HG03342 (cell line): ENCODE measurements at regions not wholly inside any gene's neighbourhood (a gene's known extent, or its start where the extent isn't known, plus 50 kb on each side); places are given as distances from the start of the nearest gene placed in this dataset.
"Not testable (repeated sequence)": the region's sequence is repeated elsewhere in the genome, so short reads cannot be mapped to it uniquely, and the experiment has no call there.

ENCODE experiments used
- ATAC-seq: cut with Tn5 transposase; IDR thresholded peaks from one replicate; pipeline ENCODE4 v1.9.1; 2021; ENCODE audit warnings: mild to moderate bottlenecking, moderate library complexity; ENCODE audit not compliant: unreplicated experiment

DNA sequence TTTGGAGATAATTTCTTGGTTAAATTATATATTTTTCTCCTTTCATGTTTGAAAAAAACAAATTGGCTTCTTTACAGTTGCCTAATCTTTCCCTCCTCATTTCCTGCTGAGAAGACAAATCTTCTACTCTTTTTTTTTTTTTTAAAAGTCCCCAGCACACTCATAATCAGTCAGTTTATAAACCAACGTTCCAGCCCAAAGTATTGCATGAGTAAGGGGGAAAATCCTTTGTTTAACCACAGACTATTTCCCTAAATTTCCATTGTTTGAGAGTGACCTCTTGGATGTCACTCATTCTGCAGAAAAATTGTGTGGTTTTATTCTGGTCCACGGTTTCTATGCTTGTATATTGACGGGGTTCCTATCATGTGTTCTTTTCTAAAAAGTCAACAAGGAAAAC lies 55.1 kb upstream of the TLR4 start:
- ATAC-seq, result no peak

- ATAC-seq, result peak; percentile 25
These were observed 59.1 kb upstream of the TLR4 start for GRCh38 chr9:117644932-117645636.

GRCh38 chr9:117644133-117644931 lies 59.9 kb upstream of the TLR4 start:
- peak; percentile 82 for ATAC-seq

GRCh38 chr9:117643288-117643654 lies 60.9 kb upstream of the TLR4 start:
- ATAC-seq, result no peak

- ATAC-seq, result not testable (repeated sequence)
These were observed 61.5 kb upstream of the TLR4 start for GRCh38 chr9:117642571-117643287.

GRCh38 chr9:117636681-117637080 lies 67.5 kb upstream of the TLR4 start:
- no peak for ATAC-seq

DNA sequence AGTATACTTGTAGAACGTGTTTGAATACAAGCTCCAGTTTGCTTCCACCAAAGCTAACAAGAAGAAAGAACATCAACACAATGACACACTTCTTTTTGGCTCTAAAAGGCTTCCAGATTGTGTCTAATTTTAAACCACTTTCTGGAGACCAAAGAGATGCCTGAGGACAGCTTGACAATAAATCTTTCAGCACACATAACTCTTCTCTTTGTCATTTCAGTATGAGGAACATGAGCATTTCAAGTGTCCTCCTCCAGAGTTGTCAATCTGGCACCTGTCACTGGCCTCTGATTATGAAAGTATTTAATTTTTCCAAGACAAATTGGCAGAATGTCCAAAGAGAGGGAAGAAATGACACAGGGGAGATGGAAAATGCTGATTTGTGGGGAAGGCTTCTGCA lies 79.0 kb upstream of the TLR4 start:
- no peak for ATAC-seq

DNA sequence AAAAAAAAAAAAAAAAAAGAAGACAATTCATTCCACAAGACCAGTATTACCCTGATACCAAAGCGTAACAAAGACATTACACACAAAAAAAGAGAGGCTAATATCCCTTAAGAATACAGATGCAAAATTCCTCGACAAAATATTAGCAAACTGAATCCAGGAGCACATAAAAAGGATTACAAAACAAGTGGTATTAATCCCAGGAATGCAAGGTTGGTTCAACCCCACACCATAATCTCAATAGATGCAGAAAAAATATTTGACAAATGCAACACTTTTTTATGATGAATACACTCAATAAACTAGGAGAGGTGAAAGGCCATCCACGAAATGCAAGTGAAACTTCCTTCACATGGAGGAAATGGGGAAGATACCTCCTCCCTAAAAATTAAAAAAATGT lies 80.1 kb upstream of the TLR4 start:
- ATAC-seq, result no peak

DNA sequence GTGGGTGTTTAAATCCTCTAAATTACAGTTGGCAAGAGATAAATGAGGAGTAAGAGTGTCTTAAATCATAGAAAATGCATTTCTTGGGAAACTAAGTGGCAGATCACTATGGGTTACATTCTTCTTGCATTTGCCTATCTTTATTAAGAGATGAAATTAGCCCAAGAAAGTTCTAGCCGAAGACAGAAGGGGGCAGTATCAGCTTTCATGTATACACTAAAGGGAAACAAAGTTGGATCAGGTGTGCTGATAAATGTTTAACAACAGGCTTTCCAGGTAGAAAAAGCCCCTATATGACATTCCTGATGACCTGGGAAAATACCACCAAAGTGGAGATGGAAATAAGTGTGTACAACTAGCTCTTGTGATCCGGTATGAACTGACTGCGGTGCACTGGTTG lies 81.9 kb upstream of the TLR4 start:
- ATAC-seq, result no peak

DNA sequence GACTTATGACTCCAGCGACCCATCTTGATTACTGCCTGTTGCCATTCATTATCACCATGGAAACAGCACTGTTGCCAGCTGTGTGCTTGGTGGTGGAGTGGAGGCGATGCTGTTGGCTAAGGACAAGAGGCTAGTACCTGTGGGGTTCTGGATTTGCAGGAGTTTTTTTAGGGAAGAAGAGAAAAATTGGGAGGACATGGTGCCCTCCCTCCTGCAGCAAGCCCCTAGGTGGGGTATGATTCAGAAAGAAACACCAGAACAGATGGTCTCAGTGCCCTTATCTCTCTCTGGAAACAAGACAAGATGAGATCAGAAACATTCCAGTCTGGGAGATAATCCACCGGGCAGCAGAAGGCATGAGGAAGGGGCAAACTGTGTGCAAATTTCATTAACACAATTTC lies 87.8 kb upstream of the TLR4 start:
- no peak for ATAC-seq

- no peak for ATAC-seq
These were observed 91.9 kb upstream of the TLR4 start for GRCh38 chr9:117612317-117612716.

DNA sequence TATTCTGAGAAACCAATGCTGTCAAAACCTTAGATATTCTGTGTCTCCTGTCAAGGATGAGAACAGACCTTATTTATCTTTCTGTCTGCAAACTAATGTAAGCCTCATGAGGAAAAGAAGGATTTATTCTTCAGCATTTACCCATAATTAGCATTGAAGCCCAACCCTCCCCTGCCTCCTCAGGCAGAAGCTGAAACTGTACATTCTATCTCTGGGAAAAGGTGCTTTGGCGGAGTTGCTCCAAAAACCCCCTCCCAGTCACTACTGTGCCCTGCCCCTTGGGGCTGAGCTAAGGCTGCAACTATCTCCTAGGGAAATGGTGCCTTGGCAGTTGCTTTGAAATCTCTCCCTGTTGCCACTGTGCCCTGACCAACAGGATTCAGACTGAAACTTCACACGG lies 106.2 kb upstream of the TLR4 start:
- ATAC-seq, result no peak

GRCh38 chr9:117596678-117597077 lies 107.5 kb upstream of the TLR4 start:
- no peak for ATAC-seq

DNA sequence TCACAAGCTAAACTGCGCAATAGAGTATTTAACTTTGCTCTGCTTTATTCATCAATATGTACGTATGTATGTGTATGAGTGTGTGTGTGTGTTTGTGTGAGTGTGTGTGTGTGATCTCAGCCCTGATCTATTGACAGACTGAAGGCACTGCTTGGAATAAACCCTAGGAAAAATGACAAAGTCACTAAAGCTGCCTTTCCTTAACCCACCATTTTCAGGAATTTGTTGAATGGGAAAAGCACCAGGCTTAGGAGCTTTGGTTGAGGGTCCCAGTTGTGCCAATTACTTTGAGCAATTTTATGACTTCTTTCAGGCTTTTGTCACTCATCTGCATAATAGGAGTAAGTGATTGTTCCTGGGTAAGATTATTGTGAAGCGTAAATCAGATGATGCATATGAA lies 108.6 kb upstream of the TLR4 start:
- no peak for ATAC-seq

DNA sequence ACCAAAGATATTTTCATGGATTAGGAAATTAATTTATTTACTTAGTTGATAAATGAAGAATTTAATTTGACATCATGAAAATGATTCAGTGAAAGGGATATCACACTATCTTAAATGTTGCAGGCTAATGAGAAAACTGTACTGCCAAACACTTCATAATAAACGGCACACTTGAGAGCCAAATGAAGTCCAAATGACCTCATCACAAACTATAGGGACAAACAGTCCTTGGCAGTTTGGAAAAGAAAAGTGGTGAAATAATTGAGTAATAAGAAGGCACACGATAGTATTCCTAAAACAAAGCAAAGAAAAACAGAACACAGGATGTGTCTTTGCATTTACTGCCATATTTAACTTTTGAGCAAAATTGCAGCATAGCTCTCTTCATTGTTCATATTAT lies 116.9 kb upstream of the TLR4 start:
- no peak for ATAC-seq

GRCh38 chr9:117574099-117574498 lies 130.1 kb upstream of the TLR4 start:
- no peak for ATAC-seq

- no peak for ATAC-seq
These were observed 139.4 kb upstream of the TLR4 start for GRCh38 chr9:117564839-117565238.

GRCh38 chr9:117561761-117562160 lies 142.4 kb upstream of the TLR4 start:
- no peak for ATAC-seq

- peak; percentile 86 for ATAC-seq
These were observed 141.2 kb upstream of the ASTN2 start for GRCh38 chr9:117555964-117556629.

DNA sequence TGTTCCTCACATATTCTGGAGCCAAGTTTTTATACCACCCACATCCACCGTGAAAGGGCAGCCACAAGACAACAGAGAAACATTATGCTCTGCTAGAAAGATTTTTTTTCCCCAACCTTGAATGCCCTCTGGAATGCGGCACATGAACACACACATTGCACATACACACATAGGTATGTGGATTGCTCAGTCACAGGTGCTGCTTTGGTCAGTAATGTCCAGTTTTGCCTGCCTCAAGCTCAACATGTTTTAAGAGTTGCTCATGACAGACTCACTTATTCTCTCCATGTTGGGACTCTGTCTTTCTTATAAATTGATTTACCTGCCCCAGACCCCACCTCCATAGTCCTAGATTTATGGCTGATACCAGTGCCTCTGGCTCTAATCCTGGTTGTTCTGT lies 138.0 kb upstream of the ASTN2 start:
- no peak for ATAC-seq

GRCh38 chr9:117551171-117551570 lies 136.3 kb upstream of the ASTN2 start:
- no peak for ATAC-seq
